ENCODE measurements at regions not wholly inside any gene's neighbourhood (a gene's known extent, or its start where the extent isn't known, plus 50 kb on each side); places are given as distances from the start of the nearest gene placed in this dataset.
A peak's percentile ranks its signal among the peaks of the same experiment; 100 is the strongest.

GRCh38 chr3:147939839-147940238 lies 530.7 kb downstream of the ZIC1 start:
- Histone ChIP-seq H3K9me3 (replicated peaks; ENCODE audit: control insufficient read depth, low read depth, low read length) (no peaks in the 10 kb centered on the region), H3K27me3 (ENCODE audit: control insufficient read depth, insufficient read depth, low read length) (no peaks in the 10 kb centered on the region), H3K4me1 (ENCODE audit: control insufficient read depth, insufficient read depth, low read length) (peaks cover 2% of the 10 kb centered on the region), H3K36me3 (ENCODE audit: control insufficient read depth, insufficient read depth, low read length) (no peaks in the 10 kb centered on the region), H3K27ac (ENCODE audit: low read length) (peak overlapping the region; percentile 85), H3K4me3 (ENCODE audit: low read length) (peak overlapping the region; percentile 52)
- peak; percentile 75 for DNase-seq
- 16% methylated on average over 3 of the region's 7 CpGs for WGBS (ENCODE audit: insufficient coverage)

GRCh38 chr3:147940405-147941193 lies 531.4 kb downstream of the ZIC1 start:
- WGBS (ENCODE audit: insufficient coverage), result no CpG with 5 or more reads among the region's 3 CpGs
- peak overlapping the region; percentile 52 for H3K4me3 ChIP-seq (ENCODE audit: low read length)
- peaks cover 2% of the 10 kb centered on the region for H3K4me1 ChIP-seq (ENCODE audit: control insufficient read depth, insufficient read depth, low read length)
- no peaks in the 10 kb centered on the region for H3K36me3 ChIP-seq (ENCODE audit: control insufficient read depth, insufficient read depth, low read length)
- peak; percentile 67 for DNase-seq
- H3K27me3 ChIP-seq (ENCODE audit: control insufficient read depth, insufficient read depth, low read length), result no peaks in the 10 kb centered on the region
- peak overlapping the region; percentile 85 for H3K27ac ChIP-seq (ENCODE audit: low read length)
- H3K9me3 ChIP-seq (replicated peaks; ENCODE audit: control insufficient read depth, low read depth, low read length), result no peaks in the 10 kb centered on the region

- Histone ChIP-seq H3K9me3 (replicated peaks; ENCODE audit: control insufficient read depth, low read depth, low read length) (no peaks in the 10 kb centered on the region), H3K4me3 (ENCODE audit: low read length) (no peak overlapping the region), H3K4me1 (ENCODE audit: control insufficient read depth, insufficient read depth, low read length) (peaks cover 2% of the 10 kb centered on the region), H3K27ac (ENCODE audit: low read length) (no peak overlapping the region), H3K27me3 (ENCODE audit: control insufficient read depth, insufficient read depth, low read length) (no peaks in the 10 kb centered on the region), H3K36me3 (ENCODE audit: control insufficient read depth, insufficient read depth, low read length) (no peaks in the 10 kb centered on the region)
- no CpG with 5 or more reads among the region's 2 CpGs for WGBS (ENCODE audit: insufficient coverage)
- no peak for DNase-seq
Observed at GRCh38 chr3:147941969-147942368, 532.8 kb downstream of the ZIC1 start.

- DNase-seq, result peak; percentile 43
- no peaks in the 10 kb centered on the region for H3K9me3 ChIP-seq (replicated peaks; ENCODE audit: control insufficient read depth, low read depth, low read length)
- H3K4me1 ChIP-seq (ENCODE audit: control insufficient read depth, insufficient read depth, low read length), result peaks cover 2% of the 10 kb centered on the region
- H3K36me3 ChIP-seq (ENCODE audit: control insufficient read depth, insufficient read depth, low read length), result no peaks in the 10 kb centered on the region
- H3K27me3 ChIP-seq (ENCODE audit: control insufficient read depth, insufficient read depth, low read length), result no peaks in the 10 kb centered on the region
- H3K4me3 ChIP-seq (ENCODE audit: low read length), result no peak overlapping the region
- 50% methylated on average over 1 of the region's 2 CpGs for WGBS (ENCODE audit: insufficient coverage)
- H3K27ac ChIP-seq (ENCODE audit: low read length), result no peak overlapping the region
Observed at GRCh38 chr3:147943265-147943945, 534.2 kb downstream of the ZIC1 start.

GRCh38 chr3:147945968-147946519 lies 536.9 kb downstream of the ZIC1 start:
- peak; percentile 96 for DNase-seq
- Histone ChIP-seq H3K27ac (ENCODE audit: low read length) (peak overlapping the region; percentile 60), H3K36me3 (ENCODE audit: control insufficient read depth, insufficient read depth, low read length) (no peaks in the 10 kb centered on the region), H3K27me3 (ENCODE audit: control insufficient read depth, insufficient read depth, low read length) (no peaks in the 10 kb centered on the region), H3K4me3 (ENCODE audit: low read length) (peak overlapping the region; percentile 24), H3K4me1 (ENCODE audit: control insufficient read depth, insufficient read depth, low read length) (no peaks in the 10 kb centered on the region), H3K9me3 (replicated peaks; ENCODE audit: control insufficient read depth, low read depth, low read length) (no peaks in the 10 kb centered on the region)
- 0% methylated on average over 1 of the region's 4 CpGs for WGBS (ENCODE audit: insufficient coverage)

GRCh38 chr3:147956615-147957014 lies 547.5 kb downstream of the ZIC1 start:
- WGBS (ENCODE audit: insufficient coverage), result 100% methylated on average over 1 of the region's 1 CpG
- Histone ChIP-seq H3K36me3 (ENCODE audit: control insufficient read depth, insufficient read depth, low read length) (peaks cover 2% of the 10 kb centered on the region), H3K9me3 (replicated peaks; ENCODE audit: control insufficient read depth, low read depth, low read length) (peaks cover 6% of the 10 kb centered on the region), H3K4me1 (ENCODE audit: control insufficient read depth, insufficient read depth, low read length) (no peaks in the 10 kb centered on the region), H3K27ac (ENCODE audit: low read length) (no peak overlapping the region), H3K4me3 (ENCODE audit: low read length) (no peak overlapping the region), H3K27me3 (ENCODE audit: control insufficient read depth, insufficient read depth, low read length) (no peaks in the 10 kb centered on the region)
- DNase-seq, result no peak

- no CpG with 5 or more reads among the region's 1 CpG for WGBS (ENCODE audit: insufficient coverage)
- H3K27ac ChIP-seq (ENCODE audit: low read length), result no peak overlapping the region
- no peak overlapping the region for H3K4me3 ChIP-seq (ENCODE audit: low read length)
- peaks cover 6% of the 10 kb centered on the region for H3K9me3 ChIP-seq (replicated peaks; ENCODE audit: control insufficient read depth, low read depth, low read length)
- H3K36me3 ChIP-seq (ENCODE audit: control insufficient read depth, insufficient read depth, low read length), result peaks cover 2% of the 10 kb centered on the region
- H3K27me3 ChIP-seq (ENCODE audit: control insufficient read depth, insufficient read depth, low read length), result no peaks in the 10 kb centered on the region
- DNase-seq, result no peak
- H3K4me1 ChIP-seq (ENCODE audit: control insufficient read depth, insufficient read depth, low read length), result no peaks in the 10 kb centered on the region
Observed at GRCh38 chr3:147958754-147959153, 549.6 kb downstream of the ZIC1 start.

- no CpG with 5 or more reads among the region's 6 CpGs for WGBS (ENCODE audit: insufficient coverage)
- no peak for DNase-seq
Observed at GRCh38 chr3:147960786-147961185, 551.6 kb downstream of the ZIC1 start.

GRCh38 chr3:147962408-147963164 lies 553.4 kb downstream of the ZIC1 start:
- Histone ChIP-seq H3K27ac (ENCODE audit: low read length) (no peak overlapping the region), H3K27me3 (ENCODE audit: control insufficient read depth, insufficient read depth, low read length) (no peaks in the 10 kb centered on the region), H3K4me1 (ENCODE audit: control insufficient read depth, insufficient read depth, low read length) (no peaks in the 10 kb centered on the region), H3K9me3 (replicated peaks; ENCODE audit: control insufficient read depth, low read depth, low read length) (no peaks in the 10 kb centered on the region), H3K4me3 (ENCODE audit: low read length) (no peak overlapping the region), H3K36me3 (ENCODE audit: control insufficient read depth, insufficient read depth, low read length) (no peaks in the 10 kb centered on the region)
- 92% methylated on average over 2 of the region's 5 CpGs for WGBS (ENCODE audit: insufficient coverage)
- DNase-seq, result no peak

More at GRCh38 chr3:147960786-147961185, 551.6 kb downstream of the ZIC1 start:
- no peak overlapping the region for H3K4me3 ChIP-seq (ENCODE audit: low read length)
- no peak overlapping the region for H3K27ac ChIP-seq (ENCODE audit: low read length)
- no peaks in the 10 kb centered on the region for H3K27me3 ChIP-seq (ENCODE audit: control insufficient read depth, insufficient read depth, low read length)
- H3K36me3 ChIP-seq (ENCODE audit: control insufficient read depth, insufficient read depth, low read length), result no peaks in the 10 kb centered on the region
- H3K4me1 ChIP-seq (ENCODE audit: control insufficient read depth, insufficient read depth, low read length), result no peaks in the 10 kb centered on the region
- H3K9me3 ChIP-seq (replicated peaks; ENCODE audit: control insufficient read depth, low read depth, low read length), result no peaks in the 10 kb centered on the region

GRCh38 chr3:147963711-147964110 lies 554.5 kb downstream of the ZIC1 start:
- H3K4me3 ChIP-seq (ENCODE audit: low read length), result no peak overlapping the region
- no peaks in the 10 kb centered on the region for H3K4me1 ChIP-seq (ENCODE audit: control insufficient read depth, insufficient read depth, low read length)
- WGBS (ENCODE audit: insufficient coverage), result no CpG with 5 or more reads among the region's 1 CpG
- H3K36me3 ChIP-seq (ENCODE audit: control insufficient read depth, insufficient read depth, low read length), result no peaks in the 10 kb centered on the region
- no peak for DNase-seq
- H3K27ac ChIP-seq (ENCODE audit: low read length), result no peak overlapping the region
- H3K27me3 ChIP-seq (ENCODE audit: control insufficient read depth, insufficient read depth, low read length), result no peaks in the 10 kb centered on the region
- H3K9me3 ChIP-seq (replicated peaks; ENCODE audit: control insufficient read depth, low read depth, low read length), result no peaks in the 10 kb centered on the region
